ENCODE measurements at regions not wholly inside any gene's neighbourhood (a gene's known extent, or its start where the extent isn't known, plus 50 kb on each side); places are given as distances from the start of the nearest gene placed in this dataset.

DNA sequence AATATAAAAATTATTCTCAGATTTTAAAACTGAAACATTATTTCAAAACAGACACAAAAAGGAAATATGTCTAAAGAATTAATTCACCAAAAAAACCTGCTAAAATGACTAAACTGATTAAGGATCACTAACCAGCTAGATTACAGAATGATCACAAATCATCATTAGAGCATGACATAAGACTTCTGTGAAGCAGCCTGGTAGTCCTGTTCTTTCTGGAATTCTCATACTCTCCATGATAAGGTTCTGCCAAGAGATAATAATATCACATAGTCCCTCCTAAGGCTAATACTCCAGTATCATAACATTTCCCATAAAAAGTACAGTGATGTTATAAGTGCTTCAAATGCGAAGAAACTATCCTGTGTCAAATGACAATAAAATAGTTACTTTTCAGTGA is 1814.9 kb downstream of the SLITRK5 start:
- H3K9me3 ChIP-seq (ENCODE audit: control insufficient read depth, insufficient read depth, low read length) = no peaks in the 10 kb centered on the region
- H3K27me3 ChIP-seq (ENCODE audit: control insufficient read depth, insufficient read depth, low read length) = no peaks in the 10 kb centered on the region
- no peak overlapping the region for H3K4me3 ChIP-seq (ENCODE audit: low read length)
- no peak for TF ChIP-seq CTCF (IDR thresholded peaks at IDR 0.05)
- Mint-ChIP-seq H3K27ac (no peak overlapping the region), H3K4me3 (no peak overlapping the region), H3K27me3 (ENCODE audit: low read depth in 2 of 2) (no peaks in the 10 kb centered on the region), H3K9me3 (peaks cover 7 to 8% of the 10 kb centered on the region in 2 donors), H3K4me1 (no peaks in the 10 kb centered on the region), H3K36me3 (peaks cover 7% of the 10 kb centered on the region)
- H3K36me3 ChIP-seq (ENCODE audit: control insufficient read depth, insufficient read depth, low read length) = no peaks in the 10 kb centered on the region
- H3K27ac ChIP-seq (ENCODE audit: low read length) = no peak overlapping the region
- no CpG with 5 or more reads among the region's 1 CpG for WGBS (ENCODE audit: insufficient coverage)
- H3K4me1 ChIP-seq (ENCODE audit: control insufficient read depth, insufficient read depth, low read length) = no peaks in the 10 kb centered on the region
- intact Hi-C loops (cut with micrococcal nuclease) = no loop called here
- no peak for DNase-seq
- no peak for ATAC-seq

DNA sequence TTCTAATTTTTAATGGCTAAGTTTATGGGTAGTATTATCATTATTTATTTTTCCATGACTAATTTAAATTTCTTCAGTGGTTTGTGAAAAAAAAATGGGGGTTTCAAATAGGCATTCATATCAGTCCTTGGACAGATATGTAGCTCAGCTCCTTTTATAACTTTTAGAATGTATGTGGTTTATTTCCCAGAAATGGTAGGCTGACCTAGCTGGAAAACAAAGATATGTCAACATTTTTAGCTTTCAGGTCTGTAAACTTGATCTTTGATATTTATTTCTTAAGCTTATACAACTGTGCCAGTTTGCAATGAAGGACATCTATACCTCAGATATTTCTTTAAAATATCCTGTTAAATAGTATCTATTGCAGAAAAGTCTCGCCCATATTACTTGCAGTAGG is 1815.5 kb downstream of the SLITRK5 start:
- Mint-ChIP-seq H3K36me3 (peaks cover 7% of the 10 kb centered on the region), H3K4me3 (no peak overlapping the region), H3K27me3 (ENCODE audit: low read depth in 2 of 2) (no peaks in the 10 kb centered on the region), H3K4me1 (no peaks in the 10 kb centered on the region), H3K9me3 (peaks cover 11% of the 10 kb centered on the region in 2 donors), H3K27ac (no peak overlapping the region)
- intact Hi-C loops (cut with micrococcal nuclease) = no loop called here
- Histone ChIP-seq H3K27ac (ENCODE audit: low read length) (no peak overlapping the region), H3K4me1 (ENCODE audit: control insufficient read depth, insufficient read depth, low read length) (no peaks in the 10 kb centered on the region), H3K4me3 (ENCODE audit: low read length) (no peak overlapping the region), H3K9me3 (ENCODE audit: control insufficient read depth, insufficient read depth, low read length) (no peaks in the 10 kb centered on the region), H3K27me3 (ENCODE audit: control insufficient read depth, insufficient read depth, low read length) (no peaks in the 10 kb centered on the region), H3K36me3 (ENCODE audit: control insufficient read depth, insufficient read depth, low read length) (no peaks in the 10 kb centered on the region)
- DNase-seq (no peak), ATAC-seq (no peak)
- no CpG with 5 or more reads among the region's 1 CpG for WGBS (ENCODE audit: insufficient coverage)
- TF ChIP-seq CTCF (IDR thresholded peaks at IDR 0.05) = no peak

DNA sequence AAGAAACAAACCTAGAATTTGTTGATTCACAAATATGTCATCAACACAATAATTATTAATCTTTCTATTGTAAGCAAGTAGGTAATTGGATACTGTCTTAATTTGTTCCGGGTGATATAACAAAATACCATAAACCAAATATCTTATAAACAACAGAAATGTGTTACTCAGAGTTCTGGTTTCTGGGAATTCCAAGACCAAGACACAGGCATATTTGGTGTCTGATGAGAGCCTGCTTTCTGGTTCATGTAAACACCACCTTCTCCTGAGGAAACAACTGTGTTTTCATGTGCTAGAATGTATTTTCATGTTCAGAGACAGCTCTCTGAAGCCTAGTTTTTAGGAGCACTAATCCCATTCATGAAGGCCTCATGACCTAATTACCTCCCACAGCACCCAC is 1819.5 kb downstream of the SLITRK5 start:
- H3K4me1 Mint-ChIP-seq = no peaks in the 10 kb centered on the region
- H3K36me3 ChIP-seq (ENCODE audit: control insufficient read depth, insufficient read depth, low read length) = no peaks in the 10 kb centered on the region

More for the DNA sequence above, 1819.5 kb downstream of the SLITRK5 start:
- ATAC-seq (no peak), DNase-seq (no peak)
- no peak overlapping the region for H3K27ac ChIP-seq (ENCODE audit: low read length)
- H3K4me1 ChIP-seq (ENCODE audit: control insufficient read depth, insufficient read depth, low read length) = no peaks in the 10 kb centered on the region
- Mint-ChIP-seq H3K27me3 (ENCODE audit: low read depth in 2 of 2) (no peaks in the 10 kb centered on the region), H3K9me3 (peaks cover 6 to 7% of the 10 kb centered on the region in 2 donors), H3K4me3 (no peak overlapping the region), H3K27ac (no peak overlapping the region), H3K36me3 (no peaks in the 10 kb centered on the region)
- TF ChIP-seq CTCF (IDR thresholded peaks at IDR 0.05) = no peak
- intact Hi-C loops (cut with micrococcal nuclease) = no loop called here
- no peaks in the 10 kb centered on the region for H3K9me3 ChIP-seq (ENCODE audit: control insufficient read depth, insufficient read depth, low read length)
- H3K27me3 ChIP-seq (ENCODE audit: control insufficient read depth, insufficient read depth, low read length) = no peaks in the 10 kb centered on the region
- H3K4me3 ChIP-seq (ENCODE audit: low read length) = no peak overlapping the region
- WGBS (ENCODE audit: insufficient coverage) = no CpG with 5 or more reads among the region's 1 CpG
